ENCODE measurements at regions not wholly inside any gene's neighbourhood (a gene's known extent, or its start where the extent isn't known, plus 50 kb on each side); places are given as distances from the start of the nearest gene placed in this dataset.

DNA sequence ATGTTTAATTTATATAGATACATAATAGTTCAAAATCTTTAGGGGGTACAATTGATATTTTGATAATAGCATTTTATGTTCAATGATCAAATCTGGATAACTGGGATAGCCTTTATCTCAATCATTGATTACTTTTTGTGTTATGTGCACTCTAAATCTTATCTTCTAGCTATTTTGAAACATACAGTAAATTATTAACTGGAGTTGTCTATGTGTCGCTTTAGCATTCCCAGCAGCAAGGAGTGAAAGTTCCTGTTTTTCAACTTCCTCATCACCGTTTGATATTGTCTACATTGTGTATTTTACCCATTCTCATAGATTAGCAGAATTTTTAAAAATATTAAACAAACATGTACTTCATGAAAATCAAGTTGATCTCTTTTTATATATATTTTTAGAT lies 1207.4 kb downstream of the TMEM121 start:
- Histone ChIP-seq H3K36me3 (ENCODE audit: control insufficient read depth in 4 of 4, insufficient read depth in 3 of 4, low read depth in 1 of 4, low read length in 3 of 4) (no peaks in the 10 kb centered on the region), H3K4me1 (ENCODE audit: control insufficient read depth in 4 of 4, insufficient read depth in 4 of 4, low read length in 3 of 4) (peaks cover 0 to 8% (median 0%) of the 10 kb centered on the region in 4 donors), H3K9me3 (ENCODE audit: control insufficient read depth in 4 of 4, low read length in 3 of 4) (no peaks in the 10 kb centered on the region), H3K27ac (ENCODE audit: low read depth in 1 of 2, low read length in 2 of 2) (no peak overlapping the region), H3K9ac (ENCODE audit: low read depth in 1 of 2, low read length in 2 of 2) (no peak overlapping the region), H3K4me3 (ENCODE audit: low read depth in 1 of 3, low read length in 3 of 3) (no peak overlapping the region), H3K27me3 (ENCODE audit: control insufficient read depth in 4 of 4, insufficient read depth in 4 of 4, low read length in 3 of 4) (no peaks in the 10 kb centered on the region)
- TF ChIP-seq JUND (IDR thresholded peaks at IDR 0.05) (no peak), RAD21 (IDR thresholded peaks at IDR 0.05) (no peak), SP1 (IDR thresholded peaks at IDR 0.05) (peak; percentile 57), HNF4G (IDR thresholded peaks at IDR 0.05) (no peak), RXRA (IDR thresholded peaks at IDR 0.05) (no peak)
- TF ChIP-seq, protein P1, sequence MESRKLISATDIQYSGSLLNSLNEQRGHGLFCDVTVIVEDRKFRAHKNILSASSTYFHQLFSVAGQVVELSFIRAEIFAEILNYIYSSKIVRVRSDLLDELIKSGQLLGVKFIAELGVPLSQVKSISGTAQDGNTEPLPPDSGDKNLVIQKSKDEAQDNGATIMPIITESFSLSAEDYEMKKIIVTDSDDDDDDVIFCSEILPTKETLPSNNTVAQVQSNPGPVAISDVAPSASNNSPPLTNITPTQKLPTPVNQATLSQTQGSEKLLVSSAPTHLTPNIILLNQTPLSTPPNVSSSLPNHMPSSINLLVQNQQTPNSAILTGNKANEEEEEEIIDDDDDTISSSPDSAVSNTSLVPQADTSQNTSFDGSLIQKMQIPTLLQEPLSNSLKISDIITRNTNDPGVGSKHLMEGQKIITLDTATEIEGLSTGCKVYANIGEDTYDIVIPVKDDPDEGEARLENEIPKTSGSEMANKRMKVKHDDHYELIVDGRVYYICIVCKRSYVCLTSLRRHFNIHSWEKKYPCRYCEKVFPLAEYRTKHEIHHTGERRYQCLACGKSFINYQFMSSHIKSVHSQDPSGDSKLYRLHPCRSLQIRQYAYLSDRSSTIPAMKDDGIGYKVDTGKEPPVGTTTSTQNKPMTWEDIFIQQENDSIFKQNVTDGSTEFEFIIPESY (IDR thresholded peaks at IDR 0.05), result no peak
- TF ChIP-seq, protein P2, sequence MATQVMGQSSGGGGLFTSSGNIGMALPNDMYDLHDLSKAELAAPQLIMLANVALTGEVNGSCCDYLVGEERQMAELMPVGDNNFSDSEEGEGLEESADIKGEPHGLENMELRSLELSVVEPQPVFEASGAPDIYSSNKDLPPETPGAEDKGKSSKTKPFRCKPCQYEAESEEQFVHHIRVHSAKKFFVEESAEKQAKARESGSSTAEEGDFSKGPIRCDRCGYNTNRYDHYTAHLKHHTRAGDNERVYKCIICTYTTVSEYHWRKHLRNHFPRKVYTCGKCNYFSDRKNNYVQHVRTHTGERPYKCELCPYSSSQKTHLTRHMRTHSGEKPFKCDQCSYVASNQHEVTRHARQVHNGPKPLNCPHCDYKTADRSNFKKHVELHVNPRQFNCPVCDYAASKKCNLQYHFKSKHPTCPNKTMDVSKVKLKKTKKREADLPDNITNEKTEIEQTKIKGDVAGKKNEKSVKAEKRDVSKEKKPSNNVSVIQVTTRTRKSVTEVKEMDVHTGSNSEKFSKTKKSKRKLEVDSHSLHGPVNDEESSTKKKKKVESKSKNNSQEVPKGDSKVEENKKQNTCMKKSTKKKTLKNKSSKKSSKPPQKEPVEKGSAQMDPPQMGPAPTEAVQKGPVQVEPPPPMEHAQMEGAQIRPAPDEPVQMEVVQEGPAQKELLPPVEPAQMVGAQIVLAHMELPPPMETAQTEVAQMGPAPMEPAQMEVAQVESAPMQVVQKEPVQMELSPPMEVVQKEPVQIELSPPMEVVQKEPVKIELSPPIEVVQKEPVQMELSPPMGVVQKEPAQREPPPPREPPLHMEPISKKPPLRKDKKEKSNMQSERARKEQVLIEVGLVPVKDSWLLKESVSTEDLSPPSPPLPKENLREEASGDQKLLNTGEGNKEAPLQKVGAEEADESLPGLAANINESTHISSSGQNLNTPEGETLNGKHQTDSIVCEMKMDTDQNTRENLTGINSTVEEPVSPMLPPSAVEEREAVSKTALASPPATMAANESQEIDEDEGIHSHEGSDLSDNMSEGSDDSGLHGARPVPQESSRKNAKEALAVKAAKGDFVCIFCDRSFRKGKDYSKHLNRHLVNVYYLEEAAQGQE (IDR thresholded peaks at IDR 0.05), result no peak
- DNase-seq (ENCODE audit: low spot score), result no peak
- WGBS, result no CpG with 5 or more reads among the region's 2 CpGs

DNA sequence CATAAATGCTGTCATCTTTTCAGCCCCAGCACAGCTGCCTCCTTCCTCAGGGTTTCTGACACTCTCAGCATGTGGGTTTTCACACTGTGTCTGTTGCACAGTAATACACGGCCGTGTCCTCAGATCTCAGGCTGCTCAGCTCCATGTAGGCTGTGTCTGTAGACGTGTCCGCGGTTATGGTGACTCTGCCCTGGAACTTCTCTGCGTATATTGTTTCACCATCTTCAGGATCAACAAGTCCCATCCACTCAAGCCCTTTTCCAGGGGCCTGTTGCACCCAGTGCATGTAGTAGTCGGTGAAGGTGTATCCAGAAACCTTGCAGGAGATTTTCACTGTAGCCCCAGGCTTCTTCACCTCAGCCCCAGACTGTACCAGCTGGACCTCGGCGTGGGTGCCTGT lies 1210.6 kb downstream of the TMEM121 start:
- no peak for TF ChIP-seq RAD21 (IDR thresholded peaks at IDR 0.05)
- no peak for TF ChIP-seq HNF4A (conservative IDR thresholded peaks at IDR 0.05)
- TF ChIP-seq, protein P3, sequence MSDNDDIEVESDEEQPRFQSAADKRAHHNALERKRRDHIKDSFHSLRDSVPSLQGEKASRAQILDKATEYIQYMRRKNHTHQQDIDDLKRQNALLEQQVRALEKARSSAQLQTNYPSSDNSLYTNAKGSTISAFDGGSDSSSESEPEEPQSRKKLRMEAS (IDR thresholded peaks at IDR 0.05), result no peak
- TF ChIP-seq TAF1 (conservative IDR thresholded peaks at IDR 0.05), result no peak
- TF ChIP-seq, protein P1 (IDR thresholded peaks at IDR 0.05), result no peak
- TF ChIP-seq RXRA (IDR thresholded peaks at IDR 0.05), result no peak
- TF ChIP-seq, protein P2 (IDR thresholded peaks at IDR 0.05), result no peak
- no peak for TF ChIP-seq FOXA2 (IDR thresholded peaks at IDR 0.05)
- TF ChIP-seq FOXA1 (IDR thresholded peaks at IDR 0.05), result no peak
- no peak for TF ChIP-seq SP1 (IDR thresholded peaks at IDR 0.05)
- no peak for TF ChIP-seq EGR1 (IDR thresholded peaks at IDR 0.05; ENCODE audit: low read depth in 2 of 2)
- TF ChIP-seq, protein P4, sequence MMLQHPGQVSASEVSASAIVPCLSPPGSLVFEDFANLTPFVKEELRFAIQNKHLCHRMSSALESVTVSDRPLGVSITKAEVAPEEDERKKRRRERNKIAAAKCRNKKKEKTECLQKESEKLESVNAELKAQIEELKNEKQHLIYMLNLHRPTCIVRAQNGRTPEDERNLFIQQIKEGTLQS (IDR thresholded peaks at IDR 0.05), result no peak
- Histone ChIP-seq H3K4me3 (ENCODE audit: low read depth in 1 of 3, low read length in 3 of 3) (no peak overlapping the region), H3K36me3 (ENCODE audit: control insufficient read depth in 4 of 4, insufficient read depth in 3 of 4, low read depth in 1 of 4, low read length in 3 of 4) (no peaks in the 10 kb centered on the region), H3K4me1 (ENCODE audit: control insufficient read depth in 4 of 4, insufficient read depth in 4 of 4, low read length in 3 of 4) (peaks cover 0 to 13% (median 0%) of the 10 kb centered on the region in 4 donors), H3K27ac (ENCODE audit: low read depth in 1 of 2, low read length in 2 of 2) (no peak overlapping the region), H3K9me3 (ENCODE audit: control insufficient read depth in 4 of 4, low read length in 3 of 4) (no peaks in the 10 kb centered on the region), H3K9ac (ENCODE audit: low read depth in 1 of 2, low read length in 2 of 2) (no peak overlapping the region), H3K27me3 (ENCODE audit: control insufficient read depth in 4 of 4, insufficient read depth in 4 of 4, low read length in 3 of 4) (no peaks in the 10 kb centered on the region)
- DNase-seq (ENCODE audit: low spot score), result no peak
- WGBS, result no CpG with 5 or more reads among the region's 9 CpGs
